MM.1S (cell line): ENCODE measurements at regions not wholly inside any gene's neighbourhood (a gene's known extent, or its start where the extent isn't known, plus 50 kb on each side); places are given as distances from the start of the nearest gene placed in this dataset.
"Not testable (repeated sequence)": the region's sequence is repeated elsewhere in the genome, so short reads cannot be mapped to it uniquely, and the experiment has no call there.

Experiments
- DNase-seq: peaks from one replicate; pipeline ENCODE4 v3.0.0-alpha.2; 2015
- H2AFZ ChIP-seq: fragments of 300-600 bp; sonication (generic); 2 replicates; pipeline ENCODE4 v1.6.0; 2016; ENCODE audit warnings: antibody characterized with exemption, low read length
- H3F3A ChIP-seq: fragments of 300-600 bp; sonication (generic); 2 replicates; pipeline ENCODE4 v1.6.1; 2016; ENCODE audit warnings: mild to moderate bottlenecking, antibody characterized with exemption, low read length, moderate library complexity, mixed read lengths; ENCODE audit not compliant: insufficient read depth
- H3K27ac ChIP-seq: fragments of 300-600 bp; sonication (generic); 2 replicates; pipeline ENCODE4 v1.5.1; 2016; ENCODE audit warnings: mild to moderate bottlenecking, low read length
- H3K27me3 ChIP-seq: fragments of 300-600 bp; sonication (generic); replicated peaks from 2 replicates; pipeline ENCODE4 v1.6.0; 2016; ENCODE audit warnings: low read length; ENCODE audit not compliant: insufficient read depth
- H3K36me3 ChIP-seq: fragments of 300-600 bp; sonication (generic); replicated peaks from 2 replicates; pipeline ENCODE4 v1.6.1; 2016; ENCODE audit warnings: mild to moderate bottlenecking, low read length, mixed read lengths; ENCODE audit not compliant: insufficient read depth
- H3K4me1 ChIP-seq: fragments of 300-600 bp; sonication (generic); 2 replicates; pipeline ENCODE4 v1.6.1; 2016; ENCODE audit warnings: low read length, mixed read lengths
- H3K4me2 ChIP-seq: fragments of 300-600 bp; sonication (generic); 2 replicates; pipeline ENCODE4 v1.6.0; 2016; ENCODE audit warnings: low read depth, low read length
- H3K4me3 ChIP-seq: fragments of 300-600 bp; sonication (generic); 2 replicates; pipeline ENCODE4 v1.5.1; 2016; ENCODE audit warnings: low read length, mixed read lengths
- H3K79me2 ChIP-seq: fragments of 300-600 bp; sonication (generic); 2 replicates; pipeline ENCODE4 v1.6.1; 2016; ENCODE audit warnings: mixed run types, low read length, mixed read lengths
- H3K9ac ChIP-seq: fragments of 300-600 bp; sonication (generic); 2 replicates; pipeline ENCODE4 v1.6.1; 2016; ENCODE audit warnings: low read length, mixed read lengths
- H3K9me2 ChIP-seq: fragments of 300-600 bp; sonication (generic); replicated peaks from 2 replicates; pipeline ENCODE4 v1.6.1; 2016; ENCODE audit warnings: mild to moderate bottlenecking, low read length, mixed read lengths; ENCODE audit not compliant: insufficient read depth
- H3K9me3 ChIP-seq: fragments of 300-600 bp; sonication (generic); replicated peaks from 2 replicates; pipeline ENCODE4 v1.6.1; 2016; ENCODE audit warnings: mild to moderate bottlenecking, low read length, mixed read lengths; ENCODE audit not compliant: insufficient read depth
- H4K20me1 ChIP-seq: fragments of 300-600 bp; sonication (generic); 2 replicates; pipeline ENCODE4 v1.6.1; 2016; ENCODE audit warnings: mild to moderate bottlenecking, low read length, moderate library complexity, mixed read lengths; ENCODE audit not compliant: insufficient read depth
- CTCF ChIP-seq: fragments of 300-600 bp; sonication (generic); IDR thresholded peaks from 2 replicates; pipeline ENCODE4 v1.5.1; 2016; ENCODE audit warnings: antibody characterized with exemption, low read length, mixed read lengths
- EZH2 ChIP-seq: fragments of 300-600 bp; sonication (generic); optimal IDR thresholded peaks from 2 replicates; pipeline ENCODE3; 2017; ENCODE audit warnings: low read depth, mild to moderate bottlenecking, antibody characterized with exemption, low read length, mixed read lengths
- EZH2phosphoT487 ChIP-seq: fragments of 300-600 bp; sonication (generic); IDR thresholded peaks from 2 replicates; pipeline ENCODE4 v1.6.1; 2018; ENCODE audit warnings: antibody characterized with exemption, low read length

- Histone ChIP-seq H3K9me2 (no peaks in the 10 kb centered on the region), H3K79me2 (no peaks in the 10 kb centered on the region), H3K9me3 (no peaks in the 10 kb centered on the region), H3K27me3 (no peaks in the 10 kb centered on the region), H3K27ac (no peak overlapping the region), H3K4me3 (no peak overlapping the region), H3K4me1 (no peaks in the 10 kb centered on the region), H4K20me1 (no peaks in the 10 kb centered on the region), H3K4me2 (no peak overlapping the region), H3F3A (no peaks in the 10 kb centered on the region), H3K36me3 (no peaks in the 10 kb centered on the region), H2AFZ (no peak overlapping the region), H3K9ac (no peak overlapping the region)
- TF ChIP-seq CTCF (no peak), EZH2phosphoT487 (no peak), EZH2 (no peak)
- no peak for DNase-seq
Measured at GRCh38 chr12:28759333-28759732, 389.7 kb upstream of the FAR2 start.

- H3K4me3 ChIP-seq, H4K20me1 ChIP-seq, H3K9me2 ChIP-seq, H3K9me3 ChIP-seq, H3K27ac ChIP-seq, H3K36me3 ChIP-seq, H3K4me1 ChIP-seq, DNase-seq, H3K4me2 ChIP-seq, H3K27me3 ChIP-seq, H3F3A ChIP-seq, H3K9ac ChIP-seq, H2AFZ ChIP-seq, H3K79me2 ChIP-seq: not testable (repeated sequence)
Measured at GRCh38 chr12:28760040-28760903, 388.8 kb upstream of the FAR2 start.

GRCh38 chr12:28761897-28762296 is 387.2 kb upstream of the FAR2 start:
- H3F3A ChIP-seq, H3K9ac ChIP-seq, H3K27ac ChIP-seq, H2AFZ ChIP-seq, H4K20me1 ChIP-seq, H3K36me3 ChIP-seq, H3K27me3 ChIP-seq, H3K9me2 ChIP-seq, H3K9me3 ChIP-seq, H3K4me2 ChIP-seq, H3K4me3 ChIP-seq, H3K79me2 ChIP-seq, DNase-seq, H3K4me1 ChIP-seq: not testable (repeated sequence)

- H3K9me2 ChIP-seq: no peaks in the 10 kb centered on the region
- H3K79me2 ChIP-seq: no peaks in the 10 kb centered on the region
- no peak overlapping the region for H2AFZ ChIP-seq
- no peak overlapping the region for H3K4me3 ChIP-seq
- H3K27me3 ChIP-seq: no peaks in the 10 kb centered on the region
- no peak for DNase-seq
- no peak overlapping the region for H3K9ac ChIP-seq
- H3K9me3 ChIP-seq: no peaks in the 10 kb centered on the region
- no peak overlapping the region for H3K4me2 ChIP-seq
- 0 out of 2 replicates have a peak, but pooled peaks cover 8% of the 10 kb centered on the region for H3K4me1 ChIP-seq
- no peak for TF ChIP-seq EZH2phosphoT487
- no peak for TF ChIP-seq CTCF
- no peak for TF ChIP-seq EZH2
- H3K36me3 ChIP-seq: no peaks in the 10 kb centered on the region
- no peaks in the 10 kb centered on the region for H3F3A ChIP-seq
- H4K20me1 ChIP-seq: no peaks in the 10 kb centered on the region
- no peak overlapping the region for H3K27ac ChIP-seq
Measured at GRCh38 chr12:28766398-28766797, 382.7 kb upstream of the FAR2 start.
